Upper lobe of left lung (tissue), 6 donors: ENCODE measurements at regions not wholly inside any gene's neighbourhood (a gene's known extent, or its start where the extent isn't known, plus 50 kb on each side); places are given as distances from the start of the nearest gene placed in this dataset.

Experiments used
- ATAC-seq, 2 donors: fragments of 200-7000 bp; cut with Tn5 transposase; one replicate each; pipeline ENCODE4 v1.9.1; 2022; ENCODE audit warnings: mild to moderate bottlenecking in 2 of 2, moderate library complexity in 2 of 2; ENCODE audit not compliant: low FRiP score in 2 of 2
- DNase-seq, 2 donors: peaks; one replicate each; pipeline ENCODE4 v3.0.0-alpha.2; 2019 to 2020
- H3K27ac ChIP-seq, 4 donors: fragments of 200-600 bp; sonication (generic); one replicate each; pipeline ENCODE4 v1.5.1; 2016 to 2019
- H3K27me3 ChIP-seq, 4 donors: fragments of 200-600 bp; sonication (generic); one replicate each; pipeline ENCODE4 v1.5.1; 2017 to 2019
- H3K36me3 ChIP-seq, 4 donors: fragments of 200-600 bp; sonication (generic); one replicate each; pipeline ENCODE4 v1.5.1; 2016 to 2019
- H3K4me1 ChIP-seq, 4 donors: fragments of 200-600 bp; sonication (generic); one replicate each; pipeline ENCODE4 v1.5.1; 2018 to 2019
- H3K4me3 ChIP-seq, 4 donors: fragments of 200-600 bp; sonication (generic); one replicate each; pipeline ENCODE4 v1.5.1; 2017 to 2019; ENCODE audit warnings: mild to moderate bottlenecking in 2 of 4, moderate library complexity in 1 of 4
- H3K9me3 ChIP-seq, 4 donors: fragments of 200-600 bp; sonication (generic); one replicate each; pipeline ENCODE4 v1.5.1; 2018 to 2019
- EP300 ChIP-seq, 4 donors: sonication (generic); formaldehyde crosslinking; IDR thresholded peaks; one replicate each; pipeline ENCODE4 v1.5.1; 2017; ENCODE audit warnings: antibody characterized with exemption in 4 of 4, control low read depth in 2 of 4
- POLR2A ChIP-seq, 4 donors: fragments of 450-650 bp; IDR thresholded peaks; one replicate each; pipeline ENCODE4 v1.5.1; 2016 to 2017; ENCODE audit warnings: antibody characterized with exemption in 4 of 4, mild to moderate bottlenecking in 2 of 4
- POLR2AphosphoS5 ChIP-seq, 2 donors: sonication (generic); formaldehyde crosslinking; IDR thresholded peaks; one replicate each; pipeline ENCODE4 v1.5.1; 2017; ENCODE audit warnings: antibody characterized with exemption in 2 of 2
- WGBS, 2 donors: methylation state at CpG; one replicate each; pipeline ENCODE4 v1.1.5; 2017 to 2018; 5-methylcytosine and 5-hydroxymethylcytosine counted together
- TF ChIP-seq, protein P1 (sequence below), 6 experiments: fragments of 450-650 bp in 4 of 6; fragments of 200-600 bp in 2 of 6; sonication (generic) in 2 of 6; IDR thresholded peaks; one replicate each; pipeline ENCODE4 v1.5.1; 2016 to 2019; ENCODE audit warnings: antibody characterized with exemption in 6 of 6
- donor health status: DM: no; HTN: no; CAD: no; lungs with moderate emphysema.
- donor health status: DM: no; HTN: yes; CAD: no; lungs with severe emphysema.

DNA sequence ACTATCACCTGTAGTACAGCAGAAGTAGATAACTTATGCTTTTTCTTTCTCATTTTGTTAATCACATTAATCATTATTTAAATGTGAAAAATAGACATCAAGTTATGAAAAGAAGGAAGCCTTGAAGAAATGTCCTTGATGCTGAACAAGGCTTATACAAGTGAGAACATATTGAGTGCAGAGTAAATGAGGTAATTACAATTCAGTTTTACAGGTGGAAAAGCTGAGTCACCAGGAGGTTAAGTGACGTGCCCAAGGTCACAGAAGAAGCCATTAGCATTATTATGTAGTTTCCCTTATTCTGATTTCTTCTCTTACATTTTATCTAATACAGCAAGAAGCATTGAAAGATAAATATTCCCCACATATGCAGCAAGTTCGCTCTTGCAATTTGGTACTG is 998.5 kb upstream of the CDH6 start:
- no peak for TF ChIP-seq POLR2AphosphoS5 (IDR thresholded peaks at IDR 0.05)
- TF ChIP-seq POLR2A (IDR thresholded peaks at IDR 0.05), result no peak
- TF ChIP-seq EP300 (IDR thresholded peaks at IDR 0.05), result no peak
- TF ChIP-seq, protein P1, sequence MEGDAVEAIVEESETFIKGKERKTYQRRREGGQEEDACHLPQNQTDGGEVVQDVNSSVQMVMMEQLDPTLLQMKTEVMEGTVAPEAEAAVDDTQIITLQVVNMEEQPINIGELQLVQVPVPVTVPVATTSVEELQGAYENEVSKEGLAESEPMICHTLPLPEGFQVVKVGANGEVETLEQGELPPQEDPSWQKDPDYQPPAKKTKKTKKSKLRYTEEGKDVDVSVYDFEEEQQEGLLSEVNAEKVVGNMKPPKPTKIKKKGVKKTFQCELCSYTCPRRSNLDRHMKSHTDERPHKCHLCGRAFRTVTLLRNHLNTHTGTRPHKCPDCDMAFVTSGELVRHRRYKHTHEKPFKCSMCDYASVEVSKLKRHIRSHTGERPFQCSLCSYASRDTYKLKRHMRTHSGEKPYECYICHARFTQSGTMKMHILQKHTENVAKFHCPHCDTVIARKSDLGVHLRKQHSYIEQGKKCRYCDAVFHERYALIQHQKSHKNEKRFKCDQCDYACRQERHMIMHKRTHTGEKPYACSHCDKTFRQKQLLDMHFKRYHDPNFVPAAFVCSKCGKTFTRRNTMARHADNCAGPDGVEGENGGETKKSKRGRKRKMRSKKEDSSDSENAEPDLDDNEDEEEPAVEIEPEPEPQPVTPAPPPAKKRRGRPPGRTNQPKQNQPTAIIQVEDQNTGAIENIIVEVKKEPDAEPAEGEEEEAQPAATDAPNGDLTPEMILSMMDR (IDR thresholded peaks at IDR 0.05), result no peak
- Histone ChIP-seq H3K27ac (no peak overlapping the region), H3K4me1 (no peaks in the 10 kb centered on the region), H3K9me3 (peaks cover 0 to 3% (median 0%) of the 10 kb centered on the region in 4 donors), H3K27me3 (no peaks in the 10 kb centered on the region), H3K36me3 (no peaks in the 10 kb centered on the region), H3K4me3 (no peak overlapping the region)
- 58 to 66% methylated on average over 2 of the region's 2 CpGs for WGBS, 2 donors
- ATAC-seq, result no peak
- no peak for DNase-seq

DNA sequence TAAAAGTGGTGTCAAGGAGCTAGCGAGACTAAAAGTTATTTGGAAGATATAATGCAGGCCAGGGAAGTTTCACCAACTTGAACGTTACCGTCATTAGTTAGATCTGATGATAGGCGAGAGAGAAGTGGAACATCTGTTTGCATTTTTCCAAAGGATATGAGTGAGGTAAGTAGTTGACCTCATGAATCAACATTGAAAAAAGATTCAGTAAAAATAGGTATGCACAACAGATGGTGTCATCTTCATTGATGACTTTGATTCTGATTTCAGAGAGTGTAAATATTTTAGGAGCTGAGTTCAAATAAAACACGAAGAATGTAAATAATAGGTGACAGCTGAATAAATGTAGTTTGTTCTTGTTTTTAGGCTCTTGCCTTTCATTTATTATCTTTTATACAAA is 998.9 kb upstream of the CDH6 start:
- H3K9me3 ChIP-seq, result peaks cover 0 to 3% (median 0%) of the 10 kb centered on the region in 4 donors
- DNase-seq (no peak), ATAC-seq (no peak)
- H3K27ac ChIP-seq, result no peak overlapping the region
- no peaks in the 10 kb centered on the region for H3K36me3 ChIP-seq
- 50 to 57% methylated on average over 5 of the region's 5 CpGs for WGBS, 2 donors
- no peaks in the 10 kb centered on the region for H3K4me1 ChIP-seq
- no peak for TF ChIP-seq POLR2A (IDR thresholded peaks at IDR 0.05)
- H3K4me3 ChIP-seq, result no peak overlapping the region
- no peaks in the 10 kb centered on the region for H3K27me3 ChIP-seq

DNA sequence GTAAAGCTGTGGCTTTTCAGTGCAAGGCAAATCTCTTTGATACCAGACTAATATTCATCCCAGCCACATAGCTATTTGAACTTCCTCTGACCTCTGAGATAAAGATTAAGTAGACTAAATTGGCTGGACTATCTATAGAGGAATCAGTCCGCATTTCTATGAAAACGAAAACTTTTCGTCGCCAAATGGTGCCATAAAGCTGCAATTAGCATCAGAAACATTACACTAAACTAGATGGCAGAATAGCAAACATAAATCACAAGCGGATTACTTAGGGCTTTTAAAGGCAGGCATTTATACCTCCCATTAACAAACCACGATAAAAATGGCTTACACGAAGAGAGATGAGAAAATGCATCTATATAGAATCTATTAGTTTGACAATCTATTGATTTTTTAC is 1009.7 kb upstream of the CDH6 start:
- H3K27me3 ChIP-seq, result no peaks in the 10 kb centered on the region
- H3K4me3 ChIP-seq, result no peak overlapping the region
- no peak for DNase-seq
- no peak for ATAC-seq
- TF ChIP-seq, protein P1 (IDR thresholded peaks at IDR 0.05), result no peak
- no peak for TF ChIP-seq POLR2A (IDR thresholded peaks at IDR 0.05)
- TF ChIP-seq POLR2AphosphoS5 (IDR thresholded peaks at IDR 0.05), result no peak
- H3K9me3 ChIP-seq, result no peaks in the 10 kb centered on the region
- no peaks in the 10 kb centered on the region for H3K4me1 ChIP-seq
- 75 to 79% methylated on average over 7 of the region's 7 CpGs for WGBS, 2 donors
- no peak overlapping the region for H3K27ac ChIP-seq
- H3K36me3 ChIP-seq, result no peaks in the 10 kb centered on the region

DNA sequence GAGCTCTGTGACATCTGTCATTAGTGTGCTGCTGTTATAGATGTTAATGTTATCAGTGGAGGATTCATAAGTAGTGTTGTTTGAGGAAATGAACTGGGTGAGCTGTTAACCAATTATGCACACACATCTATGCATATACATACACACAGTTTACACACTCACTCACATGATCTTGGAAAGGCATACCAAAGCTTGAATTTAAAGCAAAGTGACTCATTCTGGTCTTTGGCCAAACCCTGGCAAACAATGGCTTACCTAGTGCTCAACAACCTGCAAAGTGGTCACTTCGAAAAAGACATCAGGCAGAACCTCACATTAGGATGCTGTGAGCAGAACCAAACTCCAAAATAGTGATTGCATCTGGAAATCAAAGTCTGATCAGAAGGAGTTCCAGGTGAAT is 1037.3 kb upstream of the CDH6 start:
- Histone ChIP-seq H3K27ac (no peak overlapping the region), H3K27me3 (no peaks in the 10 kb centered on the region), H3K9me3 (peaks cover 0 to 3% (median 0%) of the 10 kb centered on the region in 4 donors), H3K4me3 (no peak overlapping the region), H3K4me1 (no peaks in the 10 kb centered on the region), H3K36me3 (no peaks in the 10 kb centered on the region)
- ATAC-seq, result no peak
- DNase-seq, result no peak
- TF ChIP-seq, protein P1 (IDR thresholded peaks at IDR 0.05), result no peak
- TF ChIP-seq POLR2AphosphoS5 (IDR thresholded peaks at IDR 0.05) (no peak), EP300 (IDR thresholded peaks at IDR 0.05) (no peak), POLR2A (IDR thresholded peaks at IDR 0.05) (no peak)
- WGBS, 2 donors, result 60 to 78% methylated on average over 1 of the region's 1 CpG

DNA sequence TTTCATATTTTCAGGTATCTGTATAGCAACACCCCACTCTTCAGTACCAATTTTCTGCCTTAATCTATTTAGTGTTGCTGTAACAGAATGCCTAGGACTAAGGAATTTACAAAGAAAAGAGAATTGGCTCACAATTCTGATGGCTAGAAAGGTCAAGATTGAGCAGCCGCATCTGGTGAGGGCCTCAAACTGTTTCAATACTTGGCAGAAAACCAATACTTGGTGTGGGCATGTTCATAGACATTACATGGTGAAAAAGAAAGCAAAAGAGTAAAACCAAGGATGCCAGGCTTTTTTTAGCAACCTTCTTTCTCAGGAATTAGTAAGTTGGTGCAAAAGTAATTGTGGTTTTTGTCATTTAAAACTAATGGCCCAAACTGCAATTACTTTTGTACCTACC is 1041.1 kb upstream of the CDH6 start:
- TF ChIP-seq POLR2A (IDR thresholded peaks at IDR 0.05) (no peak), POLR2AphosphoS5 (IDR thresholded peaks at IDR 0.05) (no peak), EP300 (IDR thresholded peaks at IDR 0.05) (no peak)
- TF ChIP-seq, protein P1 (IDR thresholded peaks at IDR 0.05), result no peak
- H3K9me3 ChIP-seq, result no peaks in the 10 kb centered on the region
- no peaks in the 10 kb centered on the region for H3K27me3 ChIP-seq
- H3K27ac ChIP-seq, result no peak overlapping the region
- no peak for DNase-seq
- no peaks in the 10 kb centered on the region for H3K36me3 ChIP-seq
- no peak for ATAC-seq
- 58 to 87% methylated on average over 1 of the region's 1 CpG for WGBS, 2 donors
- H3K4me3 ChIP-seq, result no peak overlapping the region
- H3K4me1 ChIP-seq, result no peaks in the 10 kb centered on the region
